Osteoblast (primary cell): ENCODE measurements at regions not wholly inside any gene's neighbourhood (a gene's known extent, or its start where the extent isn't known, plus 50 kb on each side); places are given as distances from the start of the nearest gene placed in this dataset.

ENCODE experiments used
- DNase-seq: peaks from one replicate; pipeline ENCODE4 v3.0.0; 2011; ENCODE audit warnings: low spot score, mixed read lengths; ENCODE audit not compliant: insufficient read length; ENCODE audit errors: missing footprints
- H2AFZ ChIP-seq: 2 replicates; pipeline ENCODE4 v1.6.0; 2011; ENCODE audit warnings: mild to moderate bottlenecking, low read length
- H3K27ac ChIP-seq: 2 replicates; pipeline ENCODE4 v1.5.1; 2011; ENCODE audit warnings: mild to moderate bottlenecking, low read depth, low read length, moderate library complexity
- H3K27me3 ChIP-seq: 2 replicates; pipeline ENCODE4 v1.6.0; 2012; ENCODE audit warnings: mild to moderate bottlenecking, control low read depth, inconsistent platforms, low read length, moderate library complexity; ENCODE audit not compliant: insufficient read depth
- H3K36me3 ChIP-seq: 2 replicates; pipeline ENCODE4 v1.5.1; 2011; ENCODE audit warnings: mild to moderate bottlenecking, low read length, control low read depth, moderate library complexity; ENCODE audit not compliant: insufficient read depth
- H3K4me1 ChIP-seq: 2 replicates; pipeline ENCODE4 v1.5.1; 2011; ENCODE audit warnings: mild to moderate bottlenecking, low read length, control low read depth, moderate library complexity; ENCODE audit not compliant: insufficient read depth
- H3K4me2 ChIP-seq: 2 replicates; pipeline ENCODE4 v1.6.0; 2011; ENCODE audit warnings: mild to moderate bottlenecking, low read length; ENCODE audit not compliant: insufficient read depth
- H3K4me3 ChIP-seq: fragments of 200-600 bp; sonication (generic); 3 replicates; pipeline ENCODE4 v1.5.1; 2012; ENCODE audit warnings: mild to moderate bottlenecking, low read length, inconsistent platforms; ENCODE audit not compliant: insufficient read depth
- H3K79me2 ChIP-seq: 2 replicates; pipeline ENCODE4 v1.6.0; 2012; ENCODE audit warnings: mild to moderate bottlenecking, low read length, control low read depth, inconsistent platforms; ENCODE audit not compliant: insufficient read depth
- H3K9me3 ChIP-seq: 2 replicates; pipeline ENCODE4 v1.5.1; 2011; ENCODE audit warnings: low read depth, low read length, control low read depth
- H4K20me1 ChIP-seq: 2 replicates; pipeline ENCODE4 v1.6.0; 2012; ENCODE audit warnings: mild to moderate bottlenecking, low read length, control low read depth; ENCODE audit not compliant: insufficient read depth
- TF ChIP-seq, protein P1 (sequence below): IDR thresholded peaks from 2 replicates; pipeline ENCODE4 v1.5.1; 2011; ENCODE audit warnings: mild to moderate bottlenecking, low read depth, low read length, moderate library complexity; ENCODE audit errors: extremely low read depth

DNA sequence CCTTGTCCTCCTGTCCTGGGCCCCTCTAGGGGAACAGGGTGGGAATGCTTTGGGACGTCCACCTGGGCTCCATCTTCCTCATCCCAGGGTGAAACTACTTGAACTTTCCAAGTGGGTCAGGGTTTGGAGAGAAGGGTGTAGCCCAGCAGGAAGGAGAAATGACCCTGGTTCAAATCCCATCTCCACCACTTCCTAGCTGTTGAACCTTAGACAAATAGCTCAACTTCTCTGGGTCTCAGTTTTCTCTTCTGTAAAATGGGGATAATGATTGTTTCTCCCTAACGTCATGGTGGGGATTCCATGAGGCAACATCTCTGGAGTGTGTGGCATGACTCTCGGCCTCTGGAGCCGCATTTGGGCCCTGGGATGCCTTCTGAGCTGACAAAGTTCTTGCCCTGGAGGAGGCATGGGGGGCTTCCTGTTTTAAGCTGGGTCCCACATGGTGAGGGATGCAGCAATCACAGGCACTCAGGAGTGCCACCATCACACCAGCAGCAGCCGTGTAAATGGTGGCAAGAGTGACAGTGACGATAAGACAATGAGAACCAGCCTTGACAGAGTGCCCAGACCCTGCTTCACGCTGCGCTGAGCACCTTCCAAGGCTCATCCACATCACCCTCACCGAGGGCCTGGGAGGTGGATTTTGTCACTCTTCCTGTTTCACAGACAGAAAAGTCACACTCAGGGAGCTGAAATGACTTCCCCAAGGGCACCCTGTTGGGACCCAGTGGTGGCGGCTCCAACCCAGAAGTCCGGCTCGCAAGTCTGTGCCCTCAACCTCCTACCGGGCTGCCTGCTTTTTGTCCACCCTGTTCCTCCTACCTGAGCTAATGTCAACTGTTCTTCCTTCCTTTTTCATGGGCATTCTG, 69.5 kb upstream of the IER5L start:
- Histone ChIP-seq H3K4me1 (peaks cover 9% of the 10 kb centered on the region), H3K4me2 (no peak overlapping the region), H3K9me3 (no peaks in the 10 kb centered on the region), H2AFZ (no peak overlapping the region), H3K27ac (no peak overlapping the region), H3K79me2 (no peaks in the 10 kb centered on the region), H4K20me1 (no peaks in the 10 kb centered on the region), H3K27me3 (peaks cover 5% of the 10 kb centered on the region), H3K36me3 (no peaks in the 10 kb centered on the region), H3K4me3 (no peak overlapping the region)
- TF ChIP-seq, protein P1, sequence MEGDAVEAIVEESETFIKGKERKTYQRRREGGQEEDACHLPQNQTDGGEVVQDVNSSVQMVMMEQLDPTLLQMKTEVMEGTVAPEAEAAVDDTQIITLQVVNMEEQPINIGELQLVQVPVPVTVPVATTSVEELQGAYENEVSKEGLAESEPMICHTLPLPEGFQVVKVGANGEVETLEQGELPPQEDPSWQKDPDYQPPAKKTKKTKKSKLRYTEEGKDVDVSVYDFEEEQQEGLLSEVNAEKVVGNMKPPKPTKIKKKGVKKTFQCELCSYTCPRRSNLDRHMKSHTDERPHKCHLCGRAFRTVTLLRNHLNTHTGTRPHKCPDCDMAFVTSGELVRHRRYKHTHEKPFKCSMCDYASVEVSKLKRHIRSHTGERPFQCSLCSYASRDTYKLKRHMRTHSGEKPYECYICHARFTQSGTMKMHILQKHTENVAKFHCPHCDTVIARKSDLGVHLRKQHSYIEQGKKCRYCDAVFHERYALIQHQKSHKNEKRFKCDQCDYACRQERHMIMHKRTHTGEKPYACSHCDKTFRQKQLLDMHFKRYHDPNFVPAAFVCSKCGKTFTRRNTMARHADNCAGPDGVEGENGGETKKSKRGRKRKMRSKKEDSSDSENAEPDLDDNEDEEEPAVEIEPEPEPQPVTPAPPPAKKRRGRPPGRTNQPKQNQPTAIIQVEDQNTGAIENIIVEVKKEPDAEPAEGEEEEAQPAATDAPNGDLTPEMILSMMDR: no peak
- DNase-seq: no peak

DNA sequence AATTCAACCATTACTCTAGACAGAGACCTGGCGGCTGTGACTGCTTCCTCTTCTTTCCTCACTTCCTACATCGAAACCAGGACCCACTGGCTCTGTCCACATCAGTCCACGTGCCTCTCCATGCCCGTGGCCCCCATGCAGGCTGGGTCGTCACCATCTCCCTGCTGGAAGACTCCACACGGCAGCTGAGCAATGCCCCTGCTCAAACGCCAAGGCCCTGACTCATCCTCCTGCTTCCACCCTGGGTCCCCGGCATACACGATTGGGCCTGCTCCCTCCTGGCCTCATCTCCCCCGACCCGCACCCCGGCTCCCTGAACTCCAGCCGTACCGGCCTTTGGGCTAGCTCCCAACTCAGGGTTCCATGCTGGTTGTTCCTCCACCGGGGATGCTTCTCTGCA, 67.2 kb upstream of the IER5L start:
- Histone ChIP-seq H3K9me3 (no peaks in the 10 kb centered on the region), H3K36me3 (no peaks in the 10 kb centered on the region), H3K27ac (no peak overlapping the region), H3K4me3 (no peak overlapping the region), H3K4me2 (no peak overlapping the region), H3K27me3 (peaks cover 5% of the 10 kb centered on the region), H4K20me1 (no peaks in the 10 kb centered on the region), H3K79me2 (no peaks in the 10 kb centered on the region), H2AFZ (peak overlapping the region; percentile 17), H3K4me1 (peaks cover 9% of the 10 kb centered on the region)
- DNase-seq: peak; percentile 90
- TF ChIP-seq, protein P1: no peak

DNA sequence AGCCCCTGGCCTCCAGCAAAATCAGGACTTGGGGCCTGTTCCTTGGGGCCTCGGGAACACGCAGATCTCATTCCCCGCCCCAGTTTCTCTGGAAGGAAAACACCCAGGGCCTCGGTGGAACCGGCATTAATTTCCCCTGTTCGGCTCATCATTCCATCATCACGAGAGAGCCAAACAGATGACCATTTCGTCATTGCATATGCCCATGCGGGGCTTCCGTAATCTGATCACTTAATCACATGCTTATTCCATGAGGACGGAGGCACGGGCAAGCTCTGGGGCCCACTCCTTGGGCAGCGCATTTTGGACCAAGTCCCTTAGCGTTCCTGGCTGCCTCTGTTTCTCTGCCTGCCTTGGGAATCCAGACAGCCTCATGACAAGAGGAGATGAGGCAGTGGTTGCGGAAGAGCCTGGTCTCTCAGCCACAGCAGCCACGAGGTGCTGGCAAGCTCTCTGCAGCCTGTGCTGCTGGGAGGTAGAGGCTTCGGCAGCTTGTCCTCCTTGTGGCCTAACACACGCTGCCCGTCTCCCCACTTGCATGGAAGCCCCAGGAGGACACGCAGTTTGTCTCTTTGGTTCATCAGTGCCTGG, 65.0 kb upstream of the IER5L start:
- Histone ChIP-seq H3K4me2 (peak overlapping the region; percentile 28), H2AFZ (peak overlapping the region; percentile 93), H3K27ac (peak overlapping the region; percentile 20), H3K4me1 (peaks cover 9% of the 10 kb centered on the region), H3K36me3 (no peaks in the 10 kb centered on the region), H3K9me3 (no peaks in the 10 kb centered on the region), H4K20me1 (no peaks in the 10 kb centered on the region), H3K79me2 (no peaks in the 10 kb centered on the region), H3K4me3 (no peak overlapping the region), H3K27me3 (no peaks in the 10 kb centered on the region)
- TF ChIP-seq, protein P1: no peak
- DNase-seq: peak; percentile 90
